IMR-90 (cell line): ENCODE measurements at regions not wholly inside any gene's neighbourhood (a gene's known extent, or its start where the extent isn't known, plus 50 kb on each side); places are given as distances from the start of the nearest gene placed in this dataset.

Source experiments
- ATAC-seq: fragments of 200-7000 bp; cut with Tn5 transposase; 2 replicates; pipeline ENCODE4 v1.9.1; 2020; ENCODE audit warnings: low read depth, mild to moderate bottlenecking, moderate library complexity
- BruUV-seq: library from RNA; stranded (reverse); fragments of 400-500 nt; replicated peaks from 2 replicates; lab custom pipeline; 2021; lab: Mats Ljungman, UMichigan
- CTCF ChIA-PET: fragments of 300-600 bp; formaldehyde crosslinking; extraction: SDS; loops from one replicate; lab custom pipeline; 2021; ENCODE audit warnings: antibody characterized with exemption; lab: Yijun Ruan, JAX
- POLR2A ChIA-PET: fragments of 300-600 bp; sonication (Branson Sonifier 250); formaldehyde crosslinking; loops from one replicate; lab custom pipeline; 2022; ENCODE audit warnings: antibody characterized with exemption; ENCODE audit not compliant: unreplicated experiment; lab: Charles Lee
- DNase-seq: peaks from one replicate; pipeline ENCODE4 v3.0.0; 2013
- H2AFZ ChIP-seq: replicated peaks from 2 replicates; pipeline ENCODE3; 2013; ENCODE audit warnings: low read length, mild to moderate bottlenecking; ENCODE audit not compliant: poor library complexity
- H2AK5ac ChIP-seq: 2 replicates; pipeline ENCODE4 v1.6.1; 2013; ENCODE audit warnings: low read depth, low read length, inconsistent platforms
- H2AK9ac ChIP-seq: replicated peaks from 2 replicates; pipeline ENCODE3; 2013; ENCODE audit warnings: mild to moderate bottlenecking, low read depth, low read length, moderate library complexity; ENCODE audit not compliant: poor library complexity
- H2BK120ac ChIP-seq: 2 replicates; pipeline ENCODE4 v1.6.1; 2013; ENCODE audit warnings: low read depth, low read length, inconsistent platforms
- H2BK15ac ChIP-seq: 3 replicates; pipeline ENCODE4 v1.6.1; 2013; ENCODE audit warnings: low read depth, low read length, inconsistent platforms
- H2BK20ac ChIP-seq: 2 replicates; pipeline ENCODE4 v1.6.1; 2013; ENCODE audit warnings: low read depth, mild to moderate bottlenecking, inconsistent platforms, low read length, moderate library complexity
- H2BK5ac ChIP-seq: 2 replicates; pipeline ENCODE4 v1.6.1; 2013; ENCODE audit warnings: mild to moderate bottlenecking, low read depth, low read length, inconsistent platforms; ENCODE audit not compliant: poor library complexity, severe bottlenecking
- H3K14ac ChIP-seq: replicated peaks from 2 replicates; pipeline ENCODE4 v1.6.1; 2013; ENCODE audit warnings: low read depth, low read length, inconsistent platforms
- H3K18ac ChIP-seq: 2 replicates; pipeline ENCODE4 v1.6.1; 2013; ENCODE audit warnings: low read depth, low read length, control low read depth
- H3K23ac ChIP-seq: 2 replicates; pipeline ENCODE4 v1.6.1; 2013; ENCODE audit warnings: low read depth, low read length, inconsistent platforms
- H3K27ac ChIP-seq: 2 replicates; pipeline ENCODE4 v1.5.1; 2013; ENCODE audit warnings: mild to moderate bottlenecking, control low read depth, low read length; ENCODE audit not compliant: insufficient read depth
- H3K27me3 ChIP-seq: 2 replicates; pipeline ENCODE4 v1.6.1; 2013; ENCODE audit warnings: low read length; ENCODE audit not compliant: control insufficient read depth, insufficient read depth
- H3K36me3 ChIP-seq: 2 replicates; pipeline ENCODE4 v1.6.1; 2013; ENCODE audit warnings: low read length, mixed read lengths; ENCODE audit not compliant: control insufficient read depth, insufficient read depth
- H3K4ac ChIP-seq: 2 replicates; pipeline ENCODE4 v1.6.1; 2013; ENCODE audit warnings: low read depth, low read length, inconsistent platforms
- H3K4me1 ChIP-seq: 2 replicates; pipeline ENCODE4 v1.6.1; 2013; ENCODE audit warnings: low read length, mixed read lengths; ENCODE audit not compliant: control insufficient read depth, insufficient read depth
- H3K4me2 ChIP-seq: 2 replicates; pipeline ENCODE4 v1.6.1; 2013; ENCODE audit warnings: low read depth, mild to moderate bottlenecking, control low read depth, low read length, moderate library complexity
- H3K4me3 ChIP-seq: 2 replicates; pipeline ENCODE4 v1.5.1; 2013; ENCODE audit warnings: low read depth, mild to moderate bottlenecking, control low read depth, low read length, moderate library complexity; ENCODE audit not compliant: insufficient read depth
- H3K56ac ChIP-seq: 2 replicates; pipeline ENCODE4 v1.6.1; 2013; ENCODE audit warnings: low read length, inconsistent platforms; ENCODE audit not compliant: insufficient read depth; ENCODE audit errors: extremely low read depth
- H3K79me1 ChIP-seq, 2 experiments: 2 replicates each; pipeline ENCODE4 v1.6.1; 2013; ENCODE audit warnings: low read length in 2 of 2, inconsistent platforms in 1 of 2, low read depth in 1 of 2
- H3K9ac ChIP-seq: 2 replicates; pipeline ENCODE4 v1.6.1; 2013; ENCODE audit warnings: low read depth, low read length, control low read depth
- H3K9me1 ChIP-seq: 2 replicates; pipeline ENCODE4 v1.6.1; 2013; ENCODE audit warnings: low read length, inconsistent platforms; ENCODE audit not compliant: insufficient read depth
- H3K9me3 ChIP-seq: 2 replicates; pipeline ENCODE4 v1.6.1; 2013; ENCODE audit warnings: low read length; ENCODE audit not compliant: control insufficient read depth, insufficient read depth
- H4K20me1 ChIP-seq: 2 replicates; pipeline ENCODE4 v1.6.1; 2013; ENCODE audit warnings: low read length, inconsistent platforms; ENCODE audit not compliant: insufficient read depth
- H4K5ac ChIP-seq: 2 replicates; pipeline ENCODE4 v1.6.1; 2013; ENCODE audit warnings: mild to moderate bottlenecking, low read depth, low read length, control low read depth
- H4K8ac ChIP-seq, 2 experiments: 2 replicates each; pipeline ENCODE4 v1.6.1; 2013; ENCODE audit warnings: low read depth in 2 of 2, low read length in 2 of 2, control low read depth in 1 of 2, inconsistent platforms in 1 of 2
- H4K91ac ChIP-seq: 2 replicates; pipeline ENCODE4 v1.6.1; 2013; ENCODE audit warnings: low read depth, low read length, inconsistent platforms; ENCODE audit not compliant: insufficient read depth
- BHLHE40 ChIP-seq: fragments of 150-350 bp; IDR thresholded peaks from 2 replicates; pipeline ENCODE4 v1.6.1; 2016; ENCODE audit warnings: mild to moderate bottlenecking, low read depth, low read length
- CEBPB ChIP-seq: IDR thresholded peaks from 2 replicates; pipeline ENCODE4 v1.6.1; 2012; ENCODE audit warnings: low read depth, low read length, improper control_type of control experiment
- CHD1 ChIP-seq: IDR thresholded peaks from 2 replicates; pipeline ENCODE4 v1.6.1; 2012; ENCODE audit warnings: low read depth, low read length, improper control_type of control experiment
- CTCF ChIP-seq: conservative IDR thresholded peaks from 2 replicates; pipeline ENCODE4 v1.5.1; 2012; ENCODE audit warnings: mild to moderate bottlenecking, low read depth, low read length, improper control_type of control experiment
- ELK1 ChIP-seq: fragments of 150-350 bp; IDR thresholded peaks from 2 replicates; pipeline ENCODE4 v1.6.1; 2016; ENCODE audit warnings: low read depth, mild to moderate bottlenecking, low read length, moderate library complexity, borderline replicate concordance
- FOS ChIP-seq: fragments of 150-350 bp; IDR thresholded peaks from 2 replicates; pipeline ENCODE4 v1.6.1; 2016; ENCODE audit warnings: low read depth, low read length
- MAFK ChIP-seq: IDR thresholded peaks from 2 replicates; pipeline ENCODE4 v1.6.1; 2012; ENCODE audit warnings: low read depth, low read length, improper control_type of control experiment
- MAZ ChIP-seq: IDR thresholded peaks from 2 replicates; pipeline ENCODE4 v1.6.1; 2012; ENCODE audit warnings: low read depth, mild to moderate bottlenecking, low read length, improper control_type of control experiment, moderate library complexity, borderline replicate concordance
- MXI1 ChIP-seq: IDR thresholded peaks from 2 replicates; pipeline ENCODE4 v1.6.1; 2012; ENCODE audit warnings: low read depth, mild to moderate bottlenecking, low read length, moderate library complexity, borderline replicate concordance
- NFE2L2 ChIP-seq: fragments of 150-350 bp; IDR thresholded peaks from 2 replicates; pipeline ENCODE4 v1.6.1; 2016; ENCODE audit warnings: low read depth, mild to moderate bottlenecking, low read length
- POLR2A ChIP-seq: IDR thresholded peaks from 2 replicates; pipeline ENCODE4 v1.6.1; 2012; ENCODE audit warnings: mild to moderate bottlenecking, low read depth, low read length
- RAD21 ChIP-seq: IDR thresholded peaks from 2 replicates; pipeline ENCODE4 v1.6.1; 2012; ENCODE audit warnings: low read length, improper control_type of control experiment
- RCOR1 ChIP-seq: IDR thresholded peaks from 2 replicates; pipeline ENCODE4 v1.6.1; 2012; ENCODE audit warnings: mild to moderate bottlenecking, low read length, improper control_type of control experiment; ENCODE audit not compliant: insufficient replicate concordance
- RFX5 ChIP-seq: IDR thresholded peaks from 2 replicates; pipeline ENCODE4 v1.8.0; 2012; ENCODE audit warnings: low read depth, mild to moderate bottlenecking, low read length, moderate library complexity
- SMC3 ChIP-seq: fragments of 150-350 bp; IDR thresholded peaks from 2 replicates; pipeline ENCODE4 v1.6.1; 2016; ENCODE audit warnings: low read depth, mild to moderate bottlenecking, antibody characterized with exemption, low read length, moderate library complexity
- USF2 ChIP-seq: fragments of 150-350 bp; IDR thresholded peaks from 2 replicates; pipeline ENCODE4 v1.6.1; 2017; ENCODE audit warnings: mild to moderate bottlenecking, antibody characterized with exemption, low read length, low read depth
- WGBS, 2 experiments: methylation state at CpG; one replicate each; pipeline versions ENCODE4 v1.1.5 to v1.1.7; 2013; ENCODE audit warnings: missing lambda C conversion rate in 2 of 2; ENCODE audit not compliant: insufficient read length in 1 of 2; ENCODE audit errors: extremely low coverage in 2 of 2; 5-methylcytosine and 5-hydroxymethylcytosine counted together
- dilution Hi-C: fragments of 300-500 bp; cut with HindIII; formaldehyde crosslinking; loops from one replicate; pipeline ENCODE4 v1.14.3; 2018; ENCODE audit warnings: low sequenced_read_pairs; ENCODE audit not compliant: unreplicated experiment
- in situ Hi-C: fragments of 300-500 bp; cut with MboI; formaldehyde crosslinking; loops from 3 replicates; pipeline ENCODE4 v1.14.3; 2019; ENCODE audit warnings: low sequenced_read_pairs, inconsistent platforms, mixed read lengths
- intact Hi-C: fragments of 100-400 bp; cut with micrococcal nuclease; formaldehyde crosslinking; loops from 2 replicates; pipeline ENCODE4 v1.10.0; 2022

GRCh38 chr18:43533371-43533770 is 256.1 kb upstream of the SYT4 start:
- ATAC-seq (no peak), DNase-seq (no peak)
- Histone ChIP-seq H3K27me3 (no peaks in the 10 kb centered on the region), H3K14ac (no peak overlapping the region), H2BK15ac (no peak overlapping the region), H4K5ac (no peak overlapping the region), H3K36me3 (no peaks in the 10 kb centered on the region), H3K4me3 (no peak overlapping the region), H2AK5ac (no peak overlapping the region), H2BK20ac (no peak overlapping the region), H3K4me1 (no peaks in the 10 kb centered on the region), H3K18ac (no peak overlapping the region), H2BK5ac (no peak overlapping the region), H3K27ac (no peak overlapping the region), H2AFZ (no peak overlapping the region), H3K4ac (no peak overlapping the region), H3K23ac (no peak overlapping the region), H2BK120ac (no peak overlapping the region), H4K8ac (no peak overlapping the region), H4K91ac (no peak overlapping the region), H3K79me1 (no peaks in the 10 kb centered on the region), H3K9me3 (no peaks in the 10 kb centered on the region), H3K9ac (no peak overlapping the region), H3K9me1 (no peaks in the 10 kb centered on the region), H3K56ac (no peak overlapping the region), H4K20me1 (no peaks in the 10 kb centered on the region), H2AK9ac (no peak overlapping the region), H3K4me2 (no peak overlapping the region)
- TF ChIP-seq RFX5 = no peak
- no peak for TF ChIP-seq RAD21
- TF ChIP-seq USF2 = no peak
- no peak for TF ChIP-seq NFE2L2
- no peak for TF ChIP-seq CEBPB
- no peak for TF ChIP-seq RCOR1
- no peak for TF ChIP-seq CHD1
- no peak for TF ChIP-seq BHLHE40
- no peak for TF ChIP-seq CTCF
- TF ChIP-seq MAFK = no peak
- TF ChIP-seq POLR2A = no peak
- TF ChIP-seq SMC3 = no peak
- no peak for TF ChIP-seq FOS
- TF ChIP-seq MAZ = no peak
- TF ChIP-seq ELK1 = no peak
- TF ChIP-seq MXI1 = no peak
- in situ Hi-C loops = no loop called here
- intact Hi-C loops = no loop called here
- dilution Hi-C loops = no loop called here
- CTCF ChIA-PET = no interaction called here
- BruUV-seq = no TSS peak
- POLR2A ChIA-PET = no interaction called here
- WGBS, 2 experiments = no CpG with 5 or more reads among the region's 1 CpG
